OCI-LY7 (cell line): ENCODE measurements at regions not wholly inside any gene's neighbourhood (a gene's known extent, or its start where the extent isn't known, plus 50 kb on each side); places are given as distances from the start of the nearest gene placed in this dataset.

Source experiments
- EZH2phosphoT487 ChIP-seq: fragments of 200-600 bp; sonication (generic); IDR thresholded peaks from 2 replicates; pipeline ENCODE4 v1.6.1; 2018; ENCODE audit warnings: low read depth, borderline replicate concordance, mild to moderate bottlenecking, mixed run types, antibody characterized with exemption, low read length, moderate library complexity, mixed read lengths
- TF ChIP-seq, protein P1 (sequence below): fragments of 200-600 bp; sonication (generic); conservative IDR thresholded peaks from 2 replicates; pipeline ENCODE4 v1.5.1; 2014; ENCODE audit warnings: mild to moderate bottlenecking, antibody characterized with exemption, low read length, moderate library complexity, mixed read lengths

DNA sequence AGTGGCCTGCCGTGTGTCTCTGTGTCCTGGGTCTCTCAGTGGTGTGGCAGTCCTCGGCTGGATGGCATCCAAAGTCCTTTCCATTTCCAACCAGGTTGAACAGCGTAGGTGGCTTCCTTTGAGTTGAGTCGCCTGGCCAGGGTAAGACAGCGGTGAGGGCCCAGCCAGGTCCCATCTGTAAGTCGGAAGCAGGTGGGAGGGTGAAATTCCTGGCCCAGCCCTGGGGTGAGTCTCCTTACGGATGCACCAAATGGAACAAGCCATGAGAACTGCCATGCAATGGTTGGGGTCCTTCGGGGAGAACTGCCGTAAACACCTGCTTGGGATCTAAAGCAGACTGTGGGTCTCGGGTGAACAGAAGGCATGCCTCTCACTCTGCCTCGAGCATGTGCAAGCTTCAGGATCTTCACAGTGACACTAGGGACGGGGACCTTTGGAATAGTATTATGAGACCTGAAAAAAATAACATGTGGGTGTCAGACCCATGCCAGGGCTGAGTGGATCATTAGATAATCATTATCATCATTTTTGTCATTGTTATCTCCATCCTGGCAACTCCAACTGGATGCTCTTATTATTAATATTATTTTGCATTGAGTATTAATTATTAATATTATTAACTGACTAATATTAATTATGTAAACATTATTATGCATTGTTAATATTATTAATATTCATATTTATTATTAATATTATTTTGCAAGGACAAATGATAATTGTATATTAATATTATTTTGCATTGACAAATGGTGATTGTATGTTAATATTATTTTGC is 57.7 kb upstream of the LINC01488 start:
- TF ChIP-seq EZH2phosphoT487, result no peak
- TF ChIP-seq, protein P1, sequence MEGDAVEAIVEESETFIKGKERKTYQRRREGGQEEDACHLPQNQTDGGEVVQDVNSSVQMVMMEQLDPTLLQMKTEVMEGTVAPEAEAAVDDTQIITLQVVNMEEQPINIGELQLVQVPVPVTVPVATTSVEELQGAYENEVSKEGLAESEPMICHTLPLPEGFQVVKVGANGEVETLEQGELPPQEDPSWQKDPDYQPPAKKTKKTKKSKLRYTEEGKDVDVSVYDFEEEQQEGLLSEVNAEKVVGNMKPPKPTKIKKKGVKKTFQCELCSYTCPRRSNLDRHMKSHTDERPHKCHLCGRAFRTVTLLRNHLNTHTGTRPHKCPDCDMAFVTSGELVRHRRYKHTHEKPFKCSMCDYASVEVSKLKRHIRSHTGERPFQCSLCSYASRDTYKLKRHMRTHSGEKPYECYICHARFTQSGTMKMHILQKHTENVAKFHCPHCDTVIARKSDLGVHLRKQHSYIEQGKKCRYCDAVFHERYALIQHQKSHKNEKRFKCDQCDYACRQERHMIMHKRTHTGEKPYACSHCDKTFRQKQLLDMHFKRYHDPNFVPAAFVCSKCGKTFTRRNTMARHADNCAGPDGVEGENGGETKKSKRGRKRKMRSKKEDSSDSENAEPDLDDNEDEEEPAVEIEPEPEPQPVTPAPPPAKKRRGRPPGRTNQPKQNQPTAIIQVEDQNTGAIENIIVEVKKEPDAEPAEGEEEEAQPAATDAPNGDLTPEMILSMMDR, result no peak
